HG03097 (cell line): ENCODE measurements at regions not wholly inside any gene's neighbourhood (a gene's known extent, or its start where the extent isn't known, plus 50 kb on each side); places are given as distances from the start of the nearest gene placed in this dataset.
"Not testable (repeated sequence)": the region's sequence is repeated elsewhere in the genome, so short reads cannot be mapped to it uniquely, and the experiment has no call there.

ENCODE experiments used
- ATAC-seq: cut with Tn5 transposase; IDR thresholded peaks from one replicate; pipeline ENCODE4 v1.9.1; 2021; ENCODE audit not compliant: unreplicated experiment, low FRiP score

- ATAC-seq, result no peak
Measured at GRCh38 chr12:73841963-73842362, 695.7 kb upstream of the ATXN7L3B start.

- no peak for ATAC-seq
Measured at GRCh38 chr12:73863546-73863945, 674.1 kb upstream of the ATXN7L3B start.

- no peak for ATAC-seq
Measured at GRCh38 chr12:73867147-73867546, 670.5 kb upstream of the ATXN7L3B start.

GRCh38 chr12:73877291-73877690, 660.3 kb upstream of the ATXN7L3B start:
- not testable (repeated sequence) for ATAC-seq

- no peak for ATAC-seq
Measured at GRCh38 chr12:73892201-73892600, 645.4 kb upstream of the ATXN7L3B start.

GRCh38 chr12:73898645-73899044, 639.0 kb upstream of the ATXN7L3B start:
- ATAC-seq, result no peak

GRCh38 chr12:73902260-73902659, 635.4 kb upstream of the ATXN7L3B start:
- ATAC-seq, result no peak

GRCh38 chr12:73906757-73907156, 630.9 kb upstream of the ATXN7L3B start:
- no peak for ATAC-seq

- no peak for ATAC-seq
Measured at GRCh38 chr12:73935817-73936216, 601.8 kb upstream of the ATXN7L3B start.

GRCh38 chr12:73947326-73948026, 590.2 kb upstream of the ATXN7L3B start:
- no peak for ATAC-seq

GRCh38 chr12:73950507-73950906, 587.1 kb upstream of the ATXN7L3B start:
- no peak for ATAC-seq

- no peak for ATAC-seq
Measured at GRCh38 chr12:73951956-73952703, 585.5 kb upstream of the ATXN7L3B start.

GRCh38 chr12:73964641-73965040, 573.0 kb upstream of the ATXN7L3B start:
- ATAC-seq, result no peak

GRCh38 chr12:73973486-73973885, 564.1 kb upstream of the ATXN7L3B start:
- ATAC-seq, result no peak

GRCh38 chr12:73984552-73984951, 553.1 kb upstream of the ATXN7L3B start:
- no peak for ATAC-seq

GRCh38 chr12:73991138-73991537, 546.5 kb upstream of the ATXN7L3B start:
- ATAC-seq, result no peak

- ATAC-seq, result no peak
Measured at GRCh38 chr12:73998894-73999293, 538.7 kb upstream of the ATXN7L3B start.

- no peak for ATAC-seq
Measured at GRCh38 chr12:74015118-74015517, 522.5 kb upstream of the ATXN7L3B start.

GRCh38 chr12:74016324-74016723, 521.3 kb upstream of the ATXN7L3B start:
- not testable (repeated sequence) for ATAC-seq

- no peak for ATAC-seq
Measured at GRCh38 chr12:74018849-74019248, 518.8 kb upstream of the ATXN7L3B start.

GRCh38 chr12:74021937-74022336, 515.7 kb upstream of the ATXN7L3B start:
- peak; percentile 90 for ATAC-seq

- no peak for ATAC-seq
Measured at GRCh38 chr12:74031045-74031444, 506.6 kb upstream of the ATXN7L3B start.
